Endothelial cell of umbilical vein (primary cell): ENCODE measurements at regions not wholly inside any gene's neighbourhood (a gene's known extent, or its start where the extent isn't known, plus 50 kb on each side); places are given as distances from the start of the nearest gene placed in this dataset.

Experiments
- BruUV-seq: library from RNA; stranded (reverse); fragments of 400-500 nt; replicated peaks from 2 replicates; lab custom pipeline; 2021; lab: Mats Ljungman, UMichigan
- CTCF ChIA-PET: fragments of 300-600, 350-600 bp; sonication (Branson Sonifier 250); formaldehyde crosslinking; loops from one replicate; lab custom pipeline; 2021; ENCODE audit warnings: antibody characterized with exemption, inconsistent platforms; lab: Charles Lee
- POLR2A ChIA-PET: fragments of 300-600, 350-600 bp; sonication (Branson Sonifier 250); formaldehyde crosslinking; loops from one replicate; lab custom pipeline; 2021; ENCODE audit warnings: antibody characterized with exemption, inconsistent platforms; lab: Charles Lee
- DNase-seq: peaks from one replicate; pipeline ENCODE4 v3.0.0-alpha.2; 2011; ENCODE audit warnings: low read depth, low spot score
- FAIRE-seq: peaks from 2 replicates; lab custom pipeline; 2011; peaks lifted over from hg19 to GRCh38; lab: Jason Lieb, UNC
- H2AFZ ChIP-seq: 2 replicates; pipeline ENCODE4 v1.6.0; 2012; ENCODE audit warnings: low read depth, low read length, control low read depth, inconsistent platforms
- H3K27ac ChIP-seq: 2 replicates; pipeline ENCODE4 v1.5.1; 2011; ENCODE audit warnings: low read depth, mild to moderate bottlenecking, control low read depth, low read length, moderate library complexity; ENCODE audit not compliant: insufficient read depth
- H3K27me3 ChIP-seq, 2 experiments: 2 replicates each; pipeline versions ENCODE4 v1.6.0 to v1.6.1; 2011; ENCODE audit warnings: low read length in 2 of 2, mixed read lengths in 1 of 2; ENCODE audit not compliant: control insufficient read depth in 2 of 2, insufficient read depth in 2 of 2
- H3K36me3 ChIP-seq, 2 experiments: 2 replicates in 1 of 2; 3 replicates in 1 of 2; pipeline ENCODE4 v1.5.1; 2011; ENCODE audit warnings: low read length in 2 of 2, mild to moderate bottlenecking in 1 of 2, moderate library complexity in 1 of 2; ENCODE audit not compliant: control insufficient read depth in 2 of 2, insufficient read depth in 2 of 2; ENCODE audit errors: extremely low read depth in 1 of 2
- H3K4me1 ChIP-seq: 3 replicates; pipeline ENCODE4 v1.5.1; 2011; ENCODE audit warnings: mild to moderate bottlenecking, low read length; ENCODE audit not compliant: control insufficient read depth, insufficient read depth; ENCODE audit errors: extremely low read depth
- H3K4me2 ChIP-seq: 2 replicates; pipeline ENCODE4 v1.6.1; 2011; ENCODE audit warnings: low read length, control low read depth, mixed read lengths; ENCODE audit not compliant: insufficient read depth
- H3K4me3 ChIP-seq, 3 experiments: fragments of 200-600 bp in 1 of 3; sonication (generic), shearing (Covaris generic) in 1 of 3; replicated peaks in 1 of 3; 2 replicates each; pipeline ENCODE4 v1.5.1; 2011 to 2016; ENCODE audit warnings: control low read depth in 3 of 3, low read length in 3 of 3, mild to moderate bottlenecking in 2 of 3, inconsistent platforms in 1 of 3, low read depth in 1 of 3, moderate library complexity in 1 of 3; ENCODE audit not compliant: insufficient read depth in 1 of 3
- H3K79me2 ChIP-seq: 2 replicates; pipeline ENCODE4 v1.6.0; 2012; ENCODE audit warnings: low read length, inconsistent platforms; ENCODE audit not compliant: control insufficient read depth, insufficient read depth
- H3K9ac ChIP-seq: replicated peaks from 2 replicates; pipeline ENCODE3; 2011; ENCODE audit warnings: low read length, control low read depth; ENCODE audit not compliant: insufficient read depth; ENCODE audit errors: extremely low read depth
- H3K9me1 ChIP-seq: replicated peaks from 3 replicates; pipeline ENCODE4 v1.6.0; 2011; ENCODE audit warnings: mild to moderate bottlenecking, low read length; ENCODE audit not compliant: control insufficient read depth, insufficient read depth; ENCODE audit errors: extremely low read depth
- H3K9me3 ChIP-seq: replicated peaks from 2 replicates; pipeline ENCODE4 v1.5.1; 2012; ENCODE audit warnings: low read length, inconsistent platforms; ENCODE audit not compliant: control insufficient read depth, insufficient read depth
- H4K20me1 ChIP-seq: replicated peaks from 2 replicates; pipeline ENCODE3; 2011; ENCODE audit warnings: mild to moderate bottlenecking, low read length; ENCODE audit not compliant: control insufficient read depth, insufficient read depth; ENCODE audit errors: extremely low read depth
- CTCF ChIP-seq, 2 donors: IDR thresholded peaks; 1 replicate in 1 of 2; 2 replicates in 1 of 2; pipeline ENCODE4 v1.5.1; 2011; ENCODE audit warnings: low read length in 2 of 2, mild to moderate bottlenecking in 2 of 2, moderate library complexity in 2 of 2, control low read depth in 1 of 2, inconsistent platforms in 1 of 2, low read depth in 1 of 2; ENCODE audit not compliant: insufficient read depth in 1 of 2; ENCODE audit errors: extremely low read depth in 1 of 2
- EZH2 ChIP-seq: IDR thresholded peaks from 2 replicates; pipeline ENCODE4 v1.6.1; 2012; ENCODE audit warnings: borderline replicate concordance, low read depth, mild to moderate bottlenecking, moderate library complexity, low read length, inconsistent platforms; ENCODE audit not compliant: severe bottlenecking
- FOS ChIP-seq: IDR thresholded peaks from 2 replicates; pipeline ENCODE4 v1.6.1; 2011; ENCODE audit warnings: mild to moderate bottlenecking, low read length, moderate library complexity, borderline replicate concordance; ENCODE audit not compliant: insufficient read depth
- GATA2 ChIP-seq: IDR thresholded peaks from 2 replicates; pipeline ENCODE4 v1.7.0; 2011; ENCODE audit warnings: low read depth, mild to moderate bottlenecking, moderate library complexity, mixed read lengths, low read length; ENCODE audit not compliant: insufficient read length, insufficient read depth
- JUN ChIP-seq: IDR thresholded peaks from 2 replicates; pipeline ENCODE4 v1.6.1; 2011; ENCODE audit warnings: borderline replicate concordance, low read depth; ENCODE audit not compliant: insufficient read length, insufficient read depth
- MAX ChIP-seq: IDR thresholded peaks from 2 replicates; pipeline ENCODE4 v1.6.1; 2011; ENCODE audit not compliant: insufficient read depth, insufficient read length
- MYC ChIP-seq: IDR thresholded peaks from one replicate; pipeline ENCODE4 v1.6.1; 2011; ENCODE audit warnings: mild to moderate bottlenecking, low read depth, low read length
- POLR2A ChIP-seq: IDR thresholded peaks from 2 replicates; pipeline ENCODE4 v1.6.1; 2012; ENCODE audit warnings: low read depth, mild to moderate bottlenecking, control low read depth, low read length
- POLR2AphosphoS5 ChIP-seq: IDR thresholded peaks from 2 replicates; pipeline ENCODE4 v1.6.1; 2012; ENCODE audit warnings: low read depth, mild to moderate bottlenecking, control low read depth, low read length, moderate library complexity; ENCODE audit not compliant: insufficient read depth
- dilution Hi-C: fragments of 300-500 bp; cut with MboI; formaldehyde crosslinking; loops from one replicate; pipeline ENCODE4 v1.15.0; 2019; ENCODE audit warnings: low sequenced_read_pairs; ENCODE audit not compliant: extremely low pct_ligation_motif_present
- intact Hi-C: fragments of 100-400 bp; cut with micrococcal nuclease; formaldehyde crosslinking; loops from one replicate; pipeline ENCODE4 v1.10.0; 2022

- H3K9me1 ChIP-seq: no peaks in the 10 kb centered on the region
- H3K27me3 ChIP-seq: no peaks in the 10 kb centered on the region
- dilution Hi-C loops: no loop called here
- no peak overlapping the region for H3K27ac ChIP-seq
- no peaks in the 10 kb centered on the region for H4K20me1 ChIP-seq
- POLR2A ChIA-PET: no interaction called here
- no peaks in the 10 kb centered on the region for H3K4me1 ChIP-seq
- H3K79me2 ChIP-seq: no peaks in the 10 kb centered on the region
- FAIRE-seq (no peak), DNase-seq (no peak)
- no peak overlapping the region for H3K4me2 ChIP-seq
- no peak overlapping the region for H2AFZ ChIP-seq
- no peak for TF ChIP-seq FOS
- TF ChIP-seq EZH2: no peak
- TF ChIP-seq MYC: no peak
- TF ChIP-seq POLR2A: no peak
- no peak for TF ChIP-seq JUN
- TF ChIP-seq GATA2: no peak
- no peak for TF ChIP-seq CTCF (IDR thresholded peaks at IDR 0.05; ENCODE audit: extremely low read depth in 1 of 2, insufficient read depth in 1 of 2, low read depth in 1 of 2, low read length in 2 of 2)
- TF ChIP-seq POLR2AphosphoS5: no peak
- TF ChIP-seq MAX: no peak
- no peaks in the 10 kb centered on the region for H3K9me3 ChIP-seq
- CTCF ChIA-PET: no interaction called here
- intact Hi-C loops: no loop called here
- H3K4me3 ChIP-seq: no peak overlapping the region
- H3K36me3 ChIP-seq: no peaks in the 10 kb centered on the region
- H3K9ac ChIP-seq: no peak overlapping the region
- BruUV-seq: no TSS peak
These were observed 50.9 kb upstream of the TAB3 start for GRCh38 chrX:30939928-30940327.
